Fibroblast of skin of right quadriceps (primary cell): ENCODE measurements at regions not wholly inside any gene's neighbourhood (a gene's known extent, or its start where the extent isn't known, plus 50 kb on each side); places are given as distances from the start of the nearest gene placed in this dataset.

ENCODE experiments used
- DNase-seq: peaks from one replicate; pipeline ENCODE4 v3.0.0-alpha.2; 2013

- no peak for DNase-seq
Measured at GRCh38 chr10:69741252-69741651, 60.5 kb upstream of the COL13A1 start.

DNA sequence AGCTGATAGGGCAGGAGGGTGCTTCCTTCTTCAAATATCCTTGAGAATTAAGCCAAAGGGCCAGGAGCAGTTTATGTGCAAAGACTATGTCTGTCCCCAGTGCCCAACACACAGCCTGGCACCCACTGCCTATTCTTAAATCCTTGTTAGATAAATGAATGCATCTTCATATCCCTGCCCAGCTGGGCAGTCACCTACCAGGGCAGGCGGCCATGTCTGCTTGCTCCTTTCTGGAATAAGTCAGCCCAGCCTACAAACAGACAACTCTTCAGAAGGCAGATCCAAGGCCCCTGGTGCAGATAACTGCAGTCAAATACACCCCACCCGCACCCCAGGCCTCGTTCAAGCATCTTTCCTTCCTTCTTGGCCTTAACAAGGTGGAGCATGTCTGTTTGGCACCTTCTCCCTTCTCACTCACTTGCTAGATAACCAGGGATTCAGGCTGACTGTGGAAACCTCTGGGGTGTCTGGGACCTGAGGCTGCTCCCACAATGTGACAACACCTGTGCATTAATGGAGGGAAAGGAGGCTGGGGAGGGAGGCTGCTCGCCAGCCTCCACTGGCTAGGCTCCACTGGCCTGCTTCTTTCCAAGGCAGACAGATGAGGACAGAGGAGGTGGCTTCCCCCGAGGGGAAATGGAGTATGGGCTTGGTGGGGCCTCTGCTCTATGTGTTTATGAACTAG lies 59.9 kb upstream of the COL13A1 start:
- DNase-seq, result no peak

GRCh38 chr10:69742356-69742695 lies 59.4 kb upstream of the COL13A1 start:
- no peak for DNase-seq

DNA sequence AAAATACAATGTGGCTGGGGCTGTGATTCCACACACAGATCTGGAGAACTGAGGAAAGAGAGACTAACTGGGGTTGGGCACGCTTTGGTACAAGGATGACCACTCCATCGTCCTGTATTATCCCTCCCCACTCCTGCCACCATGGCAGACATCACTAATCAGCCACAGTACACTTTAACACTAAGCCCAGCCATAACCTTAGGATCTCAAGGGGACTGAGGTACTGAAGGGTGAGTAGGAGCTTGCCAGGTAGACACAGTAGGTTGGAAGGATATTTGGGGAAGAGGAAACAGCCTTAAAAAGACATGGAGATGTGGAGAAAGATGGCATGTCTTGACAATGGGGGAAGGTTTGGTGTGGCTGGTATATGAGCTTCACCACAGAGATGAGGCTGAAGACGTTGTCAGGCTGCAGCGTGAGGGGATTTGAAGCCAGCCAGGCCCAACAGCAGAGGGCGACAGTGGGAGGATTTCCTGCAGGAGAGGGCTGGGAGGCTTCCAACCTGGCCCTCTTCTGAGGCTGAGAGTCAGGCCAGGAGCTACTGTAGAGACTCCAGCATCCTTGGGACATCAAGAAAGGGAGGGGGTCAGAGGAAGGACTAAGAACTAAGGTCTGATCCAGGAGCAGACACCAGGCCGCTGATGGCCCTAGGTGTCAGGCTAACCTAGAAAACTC lies 58.6 kb upstream of the COL13A1 start:
- DNase-seq, result peak; percentile 27

DNA sequence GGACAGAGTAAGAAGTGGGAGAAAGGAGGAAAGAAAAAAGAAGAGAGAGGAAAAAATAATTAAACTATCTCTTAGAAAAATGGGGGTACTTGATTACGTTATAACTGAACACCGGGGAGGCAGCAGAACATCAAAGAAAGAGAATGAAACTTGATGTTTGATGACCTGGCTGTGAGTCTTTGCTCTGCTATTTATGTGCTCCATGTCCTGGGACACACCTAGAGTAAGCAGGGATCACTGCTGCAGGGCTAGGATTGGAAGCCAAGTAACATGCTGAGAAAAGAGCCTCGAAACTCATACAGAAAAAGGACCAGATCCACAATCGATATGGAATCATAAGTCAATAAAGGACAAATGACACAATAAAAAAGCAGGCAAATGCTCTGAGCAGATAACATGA lies 56.7 kb upstream of the COL13A1 start:
- DNase-seq, result no peak

GRCh38 chr10:69745698-69746097 lies 56.0 kb upstream of the COL13A1 start:
- DNase-seq, result no peak

GRCh38 chr10:69747179-69747578 lies 54.5 kb upstream of the COL13A1 start:
- no peak for DNase-seq

- DNase-seq, result no peak
Measured at GRCh38 chr10:69748621-69749020, 53.1 kb upstream of the COL13A1 start.

DNA sequence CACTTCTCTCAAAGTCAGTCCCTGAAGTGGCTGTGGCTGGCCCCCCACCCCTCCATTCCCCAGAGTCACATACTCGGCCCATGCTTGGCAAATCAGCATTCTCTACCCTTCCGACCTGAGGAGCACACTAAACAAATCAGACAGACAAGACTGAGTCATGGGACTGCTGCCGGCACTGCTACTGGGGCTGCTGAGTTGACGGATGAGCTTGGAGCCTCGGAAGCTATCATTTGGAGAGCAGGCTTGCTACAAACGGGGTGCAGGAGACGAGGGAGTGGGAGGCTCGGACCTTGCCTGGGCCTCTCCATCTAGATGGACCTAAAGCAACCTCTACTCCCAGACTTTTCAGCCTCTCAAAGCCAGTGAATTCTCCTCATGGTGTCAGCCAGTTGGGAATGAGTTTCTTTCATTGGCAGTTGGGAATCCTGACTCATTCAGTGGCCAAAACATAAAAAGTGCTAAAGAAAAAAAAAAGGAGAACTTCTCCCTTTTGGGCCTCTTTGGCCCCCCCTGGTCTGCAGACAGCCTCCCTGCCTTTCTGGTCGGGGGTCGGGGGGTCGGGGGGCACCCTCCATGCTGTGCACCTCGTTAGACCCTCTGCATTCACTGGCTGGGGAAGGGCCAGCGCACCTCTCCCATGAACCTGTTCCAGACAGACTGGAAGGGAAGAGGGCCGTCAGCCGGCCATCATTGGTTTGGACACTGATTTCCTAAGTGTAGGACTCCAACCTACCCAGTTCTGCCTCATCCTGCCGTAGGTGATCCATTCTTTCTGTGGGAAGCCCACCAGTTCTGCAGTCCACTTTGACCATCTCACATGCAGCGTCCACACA lies 52.3 kb upstream of the COL13A1 start:
- peak; percentile 57 for DNase-seq

GRCh38 chr10:69750011-69750373 lies 51.7 kb upstream of the COL13A1 start:
- DNase-seq, result no peak

GRCh38 chr10:69750725-69751124 lies 51.0 kb upstream of the COL13A1 start:
- DNase-seq, result no peak

DNA sequence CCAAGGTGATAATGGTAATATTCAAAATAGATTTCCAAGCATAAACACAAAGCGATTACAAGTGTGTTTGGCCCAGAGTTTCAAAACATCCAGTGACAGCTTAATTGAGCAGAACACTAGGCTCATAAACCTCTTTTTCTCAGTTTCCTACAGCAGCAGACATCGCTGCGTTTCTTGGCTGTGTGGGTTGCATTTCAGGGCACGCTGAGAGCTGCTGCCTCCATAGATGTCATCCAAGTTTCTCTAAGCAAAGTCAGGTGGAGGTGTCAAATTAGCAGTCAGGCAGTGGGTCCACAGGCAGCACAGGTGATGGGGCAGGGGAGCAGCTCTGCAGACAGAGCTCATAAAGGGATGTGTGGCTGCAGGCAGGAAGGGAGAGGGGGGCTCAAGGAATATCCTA lies 50.5 kb upstream of the COL13A1 start:
- DNase-seq, result no peak
